DOHH2 (cell line): ENCODE measurements at regions not wholly inside any gene's neighbourhood (a gene's known extent, or its start where the extent isn't known, plus 50 kb on each side); places are given as distances from the start of the nearest gene placed in this dataset.

Experiments
- H3F3A ChIP-seq: fragments of 200-600 bp; sonication (generic), shearing (Covaris generic); 2 replicates; pipeline ENCODE4 v1.6.0; 2016; ENCODE audit warnings: antibody characterized with exemption, mild to moderate bottlenecking; ENCODE audit not compliant: control insufficient read depth, insufficient read depth
- H3K27ac ChIP-seq: fragments of 200-600 bp; sonication (generic); 2 replicates; pipeline ENCODE4 v1.5.1; 2014; ENCODE audit warnings: low read depth, mild to moderate bottlenecking, low read length, moderate library complexity
- H3K27me3 ChIP-seq: fragments of 200-600 bp; sonication (generic); 2 replicates; pipeline ENCODE4 v1.6.1; 2014; ENCODE audit warnings: mild to moderate bottlenecking, low read length, mixed read lengths; ENCODE audit not compliant: control insufficient read depth
- H3K36me3 ChIP-seq: fragments of 200-600 bp; sonication (generic); 2 replicates; pipeline ENCODE4 v1.6.1; 2014; ENCODE audit warnings: mild to moderate bottlenecking, low read length, moderate library complexity, mixed read lengths; ENCODE audit not compliant: control insufficient read depth
- H3K4me1 ChIP-seq: fragments of 200-600 bp; sonication (generic); 2 replicates; pipeline ENCODE4 v1.6.1; 2014; ENCODE audit warnings: mild to moderate bottlenecking, low read length, mixed read lengths; ENCODE audit not compliant: control insufficient read depth
- H3K4me2 ChIP-seq: fragments of 200-600 bp; sonication (generic); 2 replicates; pipeline ENCODE4 v1.6.0; 2014; ENCODE audit warnings: mild to moderate bottlenecking, low read length, moderate library complexity
- H3K4me3 ChIP-seq: fragments of 200-600 bp; sonication (generic); 2 replicates; pipeline ENCODE4 v1.5.1; 2014; ENCODE audit warnings: mild to moderate bottlenecking, low read length, mixed read lengths
- H3K79me2 ChIP-seq: fragments of 200-600 bp; sonication (generic); 2 replicates; pipeline ENCODE4 v1.6.1; 2014; ENCODE audit warnings: mild to moderate bottlenecking, low read length, mixed read lengths; ENCODE audit not compliant: control insufficient read depth
- H3K9me2 ChIP-seq: fragments of 200-600 bp; sonication (generic); replicated peaks from 2 replicates; pipeline ENCODE4 v1.6.1; 2014; ENCODE audit warnings: mild to moderate bottlenecking, low read length, mixed read lengths; ENCODE audit not compliant: control insufficient read depth
- H3K9me3 ChIP-seq: fragments of 200-600 bp; sonication (generic); 2 replicates; pipeline ENCODE4 v1.6.1; 2014; ENCODE audit warnings: antibody characterized with exemption, low read length, mixed read lengths; ENCODE audit not compliant: control insufficient read depth, insufficient read depth
- H4K20me1 ChIP-seq: fragments of 200-600 bp; sonication (generic); 2 replicates; pipeline ENCODE4 v1.6.0; 2014; ENCODE audit warnings: low read depth, mild to moderate bottlenecking, antibody characterized with exemption, low read length, moderate library complexity; ENCODE audit not compliant: control insufficient read depth, insufficient read depth
- EZH2phosphoT487 ChIP-seq: fragments of 200-600 bp; sonication (generic); IDR thresholded peaks from 2 replicates; pipeline ENCODE4 v1.6.1; 2017; ENCODE audit warnings: borderline replicate concordance, mild to moderate bottlenecking, antibody characterized with exemption, low read length, moderate library complexity, mixed read lengths
- TF ChIP-seq, protein P1 (sequence below): fragments of 200-600 bp; sonication (generic); IDR thresholded peaks from one replicate; pipeline ENCODE4 v1.5.1; 2014; ENCODE audit warnings: antibody characterized with exemption, mild to moderate bottlenecking, low read depth, low read length; ENCODE audit not compliant: poor library complexity, severe bottlenecking

GRCh38 chr1:59123081-59123681, 173.7 kb upstream of the FGGY start:
- TF ChIP-seq EZH2phosphoT487: no peak
- TF ChIP-seq, protein P1, sequence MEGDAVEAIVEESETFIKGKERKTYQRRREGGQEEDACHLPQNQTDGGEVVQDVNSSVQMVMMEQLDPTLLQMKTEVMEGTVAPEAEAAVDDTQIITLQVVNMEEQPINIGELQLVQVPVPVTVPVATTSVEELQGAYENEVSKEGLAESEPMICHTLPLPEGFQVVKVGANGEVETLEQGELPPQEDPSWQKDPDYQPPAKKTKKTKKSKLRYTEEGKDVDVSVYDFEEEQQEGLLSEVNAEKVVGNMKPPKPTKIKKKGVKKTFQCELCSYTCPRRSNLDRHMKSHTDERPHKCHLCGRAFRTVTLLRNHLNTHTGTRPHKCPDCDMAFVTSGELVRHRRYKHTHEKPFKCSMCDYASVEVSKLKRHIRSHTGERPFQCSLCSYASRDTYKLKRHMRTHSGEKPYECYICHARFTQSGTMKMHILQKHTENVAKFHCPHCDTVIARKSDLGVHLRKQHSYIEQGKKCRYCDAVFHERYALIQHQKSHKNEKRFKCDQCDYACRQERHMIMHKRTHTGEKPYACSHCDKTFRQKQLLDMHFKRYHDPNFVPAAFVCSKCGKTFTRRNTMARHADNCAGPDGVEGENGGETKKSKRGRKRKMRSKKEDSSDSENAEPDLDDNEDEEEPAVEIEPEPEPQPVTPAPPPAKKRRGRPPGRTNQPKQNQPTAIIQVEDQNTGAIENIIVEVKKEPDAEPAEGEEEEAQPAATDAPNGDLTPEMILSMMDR: no peak
- no peaks in the 10 kb centered on the region for H4K20me1 ChIP-seq
- no peaks in the 10 kb centered on the region for H3K9me2 ChIP-seq
- no peaks in the 10 kb centered on the region for H3K79me2 ChIP-seq
- no peak overlapping the region for H3K4me2 ChIP-seq
- H3K27me3 ChIP-seq: no peaks in the 10 kb centered on the region
- no peak overlapping the region for H3K4me3 ChIP-seq
- no peaks in the 10 kb centered on the region for H3F3A ChIP-seq
- no peaks in the 10 kb centered on the region for H3K4me1 ChIP-seq
- H3K9me3 ChIP-seq: no peaks in the 10 kb centered on the region
- H3K36me3 ChIP-seq: no peaks in the 10 kb centered on the region
- no peak overlapping the region for H3K27ac ChIP-seq

DNA sequence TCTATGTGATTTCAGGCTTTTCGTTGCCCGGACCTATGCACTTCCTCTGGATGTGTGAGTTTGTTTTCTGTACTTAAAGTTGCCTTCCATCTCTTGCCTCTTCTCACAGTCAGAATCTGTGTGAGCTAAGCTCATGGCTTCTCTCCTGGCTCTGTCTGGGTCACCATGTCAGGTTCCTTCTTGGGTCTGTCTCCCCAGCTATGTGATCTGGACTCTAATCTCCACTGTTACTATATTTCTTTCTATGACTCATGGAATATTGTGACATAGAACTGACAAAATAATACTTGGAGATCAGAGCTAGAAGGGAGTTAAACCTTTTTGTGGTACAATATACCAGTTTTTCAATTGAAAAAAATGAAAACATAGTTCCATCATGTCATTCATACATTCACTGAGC, 172.7 kb upstream of the FGGY start:
- no peaks in the 10 kb centered on the region for H3F3A ChIP-seq
- no peaks in the 10 kb centered on the region for H4K20me1 ChIP-seq
- H3K4me3 ChIP-seq: no peak overlapping the region
- no peaks in the 10 kb centered on the region for H3K36me3 ChIP-seq
- no peaks in the 10 kb centered on the region for H3K9me3 ChIP-seq
- no peak overlapping the region for H3K4me2 ChIP-seq
- no peaks in the 10 kb centered on the region for H3K9me2 ChIP-seq
- no peak overlapping the region for H3K27ac ChIP-seq
- TF ChIP-seq EZH2phosphoT487: no peak
- TF ChIP-seq, protein P1: no peak
- no peaks in the 10 kb centered on the region for H3K79me2 ChIP-seq
- H3K27me3 ChIP-seq: no peaks in the 10 kb centered on the region
- no peaks in the 10 kb centered on the region for H3K4me1 ChIP-seq

DNA sequence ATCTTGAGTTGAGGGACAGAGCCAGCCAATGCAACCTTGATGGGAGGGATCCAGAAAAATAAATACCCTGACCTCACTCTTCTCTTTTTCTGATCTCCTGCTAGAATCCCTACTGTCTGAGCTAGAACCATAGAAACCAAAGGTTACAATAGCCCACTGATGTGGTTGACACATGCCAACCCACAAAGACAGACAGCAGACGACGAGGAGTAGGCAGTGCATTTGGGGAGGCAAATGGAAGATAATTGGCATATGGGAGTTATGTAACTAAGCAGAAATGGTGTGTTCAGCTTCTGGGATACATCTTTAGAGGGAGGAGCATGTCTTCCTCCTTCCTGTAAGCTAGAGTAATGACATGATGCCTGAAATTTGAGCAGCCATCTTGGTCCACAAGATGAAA, 171.7 kb upstream of the FGGY start:
- Histone ChIP-seq H3K4me3 (no peak overlapping the region), H3K4me1 (no peaks in the 10 kb centered on the region), H4K20me1 (no peaks in the 10 kb centered on the region), H3K27me3 (no peaks in the 10 kb centered on the region), H3K79me2 (no peaks in the 10 kb centered on the region), H3K36me3 (no peaks in the 10 kb centered on the region), H3K4me2 (no peak overlapping the region), H3K9me3 (no peaks in the 10 kb centered on the region), H3K27ac (no peak overlapping the region), H3K9me2 (no peaks in the 10 kb centered on the region), H3F3A (no peaks in the 10 kb centered on the region)
- TF ChIP-seq EZH2phosphoT487: no peak
- TF ChIP-seq, protein P1: no peak
